ENCODE measurements at regions not wholly inside any gene's neighbourhood (a gene's known extent, or its start where the extent isn't known, plus 50 kb on each side); places are given as distances from the start of the nearest gene placed in this dataset.

DNA sequence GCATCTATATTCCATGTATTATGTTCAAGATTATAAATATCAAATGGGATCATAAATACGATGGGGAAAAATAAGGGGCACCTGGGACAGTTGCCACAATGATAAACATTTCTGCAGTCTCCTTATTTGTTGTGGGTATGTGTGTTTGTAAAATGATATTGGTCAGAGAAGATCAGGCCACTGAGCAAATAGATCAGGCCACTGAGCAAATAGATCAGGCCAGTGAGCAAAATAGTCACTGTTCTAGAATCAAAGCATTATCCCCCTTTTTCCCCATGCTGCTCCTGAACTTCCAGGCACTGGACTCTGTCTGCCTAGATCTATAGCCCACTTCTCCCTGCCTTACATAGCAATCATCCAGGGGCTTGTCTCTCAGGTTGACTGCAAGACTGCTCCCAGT is 599.8 kb upstream of the USP24 start:
- TF ChIP-seq, protein P1, sequence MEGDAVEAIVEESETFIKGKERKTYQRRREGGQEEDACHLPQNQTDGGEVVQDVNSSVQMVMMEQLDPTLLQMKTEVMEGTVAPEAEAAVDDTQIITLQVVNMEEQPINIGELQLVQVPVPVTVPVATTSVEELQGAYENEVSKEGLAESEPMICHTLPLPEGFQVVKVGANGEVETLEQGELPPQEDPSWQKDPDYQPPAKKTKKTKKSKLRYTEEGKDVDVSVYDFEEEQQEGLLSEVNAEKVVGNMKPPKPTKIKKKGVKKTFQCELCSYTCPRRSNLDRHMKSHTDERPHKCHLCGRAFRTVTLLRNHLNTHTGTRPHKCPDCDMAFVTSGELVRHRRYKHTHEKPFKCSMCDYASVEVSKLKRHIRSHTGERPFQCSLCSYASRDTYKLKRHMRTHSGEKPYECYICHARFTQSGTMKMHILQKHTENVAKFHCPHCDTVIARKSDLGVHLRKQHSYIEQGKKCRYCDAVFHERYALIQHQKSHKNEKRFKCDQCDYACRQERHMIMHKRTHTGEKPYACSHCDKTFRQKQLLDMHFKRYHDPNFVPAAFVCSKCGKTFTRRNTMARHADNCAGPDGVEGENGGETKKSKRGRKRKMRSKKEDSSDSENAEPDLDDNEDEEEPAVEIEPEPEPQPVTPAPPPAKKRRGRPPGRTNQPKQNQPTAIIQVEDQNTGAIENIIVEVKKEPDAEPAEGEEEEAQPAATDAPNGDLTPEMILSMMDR (IDR thresholded peaks at IDR 0.05) = no peak
- Mint-ChIP-seq H3K27ac (ENCODE audit: unreplicated experiment) (no peak overlapping the region), H3K27me3 (ENCODE audit: low read depth) (no peaks in the 10 kb centered on the region), H3K4me3 (ENCODE audit: unreplicated experiment) (no peak overlapping the region), H3K36me3 (ENCODE audit: low read depth) (no peaks in the 10 kb centered on the region), H3K9me3 (ENCODE audit: low read depth) (peaks cover 3% of the 10 kb centered on the region), H3K4me1 (ENCODE audit: low read depth) (peaks cover 15% of the 10 kb centered on the region)
- no peak for DNase-seq (ENCODE audit: low spot score)

DNA sequence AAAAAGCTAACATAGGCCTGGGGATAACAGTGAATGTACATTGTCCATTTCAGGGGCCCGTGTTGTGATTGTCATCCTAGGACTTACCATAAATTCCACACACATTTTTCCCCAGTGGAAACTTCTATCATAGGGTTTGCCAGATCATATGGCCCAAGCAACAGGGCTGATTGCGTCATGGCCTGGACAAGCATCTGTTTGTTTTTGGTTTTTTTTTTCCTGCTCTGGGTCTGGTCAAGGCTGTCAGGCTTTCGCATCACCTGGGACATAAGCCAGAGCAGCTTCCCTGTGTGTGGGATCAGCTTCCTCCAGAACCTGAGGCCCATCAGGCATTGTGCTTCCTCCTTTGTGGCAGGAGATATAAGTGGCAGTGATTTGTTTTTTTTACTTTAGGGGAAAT is 598.5 kb upstream of the USP24 start:
- Mint-ChIP-seq H3K36me3 (ENCODE audit: low read depth) (peaks cover 3% of the 10 kb centered on the region), H3K9me3 (ENCODE audit: low read depth) (peaks cover 13% of the 10 kb centered on the region), H3K4me1 (ENCODE audit: low read depth) (peaks cover 15% of the 10 kb centered on the region), H3K4me3 (ENCODE audit: unreplicated experiment) (no peak overlapping the region), H3K27me3 (ENCODE audit: low read depth) (no peaks in the 10 kb centered on the region), H3K27ac (ENCODE audit: unreplicated experiment) (no peak overlapping the region)
- TF ChIP-seq, protein P1 (IDR thresholded peaks at IDR 0.05) = no peak
- DNase-seq (ENCODE audit: low spot score) = no peak

DNA sequence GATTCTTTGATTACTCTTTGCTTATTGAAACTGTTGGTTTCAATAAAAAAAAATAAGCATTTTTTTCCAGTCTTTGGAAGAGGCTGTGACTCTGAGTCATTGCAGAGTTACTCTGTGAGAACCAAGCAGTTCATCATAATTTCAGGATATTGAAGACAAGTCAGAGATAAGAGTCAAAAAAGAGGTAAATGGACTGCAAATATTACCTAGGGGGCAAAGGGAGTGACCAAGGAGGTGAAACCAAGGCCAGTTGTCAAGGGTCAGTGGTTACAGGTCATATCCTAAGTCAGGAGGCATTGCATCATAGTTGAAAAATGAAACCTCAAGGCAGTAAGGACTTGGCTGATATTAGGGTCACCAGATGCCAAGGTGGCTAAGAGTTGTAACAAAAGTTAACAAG is 597.1 kb upstream of the USP24 start:
- no peak for DNase-seq (ENCODE audit: low spot score)
- peaks cover 9% of the 10 kb centered on the region for H3K36me3 Mint-ChIP-seq (ENCODE audit: low read depth)
- TF ChIP-seq, protein P1 (IDR thresholded peaks at IDR 0.05) = no peak

DNA sequence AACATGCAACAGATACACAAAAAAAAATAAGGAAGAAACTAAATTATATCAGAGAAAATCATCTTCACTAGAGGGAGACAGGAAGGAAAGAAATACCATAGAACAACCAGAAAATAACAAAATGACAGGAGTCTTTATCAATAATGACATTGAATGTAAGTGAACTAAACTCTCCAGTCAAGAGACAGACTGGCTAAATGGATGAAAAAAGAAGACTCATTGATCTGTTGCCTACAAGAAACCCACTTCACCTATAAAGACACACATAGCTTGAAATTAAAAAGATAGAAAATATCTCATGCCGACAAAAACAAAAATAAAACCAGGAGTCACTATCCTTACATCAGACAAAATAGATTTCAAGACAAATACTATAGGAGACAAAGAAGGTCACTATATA is 593.1 kb upstream of the USP24 start:
- TF ChIP-seq, protein P1 (IDR thresholded peaks at IDR 0.05) = no peak
- peaks cover 20% of the 10 kb centered on the region for H3K9me3 Mint-ChIP-seq (ENCODE audit: low read depth)
- no peak overlapping the region for H3K4me3 Mint-ChIP-seq (ENCODE audit: unreplicated experiment)
- peaks cover 4% of the 10 kb centered on the region for H3K4me1 Mint-ChIP-seq (ENCODE audit: low read depth)
- H3K27ac Mint-ChIP-seq (ENCODE audit: unreplicated experiment) = no peak overlapping the region
- no peaks in the 10 kb centered on the region for H3K27me3 Mint-ChIP-seq (ENCODE audit: low read depth)
- H3K36me3 Mint-ChIP-seq (ENCODE audit: low read depth) = peaks cover 13% of the 10 kb centered on the region
- no peak for DNase-seq (ENCODE audit: low spot score)

More for the DNA sequence above, 597.1 kb upstream of the USP24 start:
- no peak overlapping the region for H3K4me3 Mint-ChIP-seq (ENCODE audit: unreplicated experiment)
- H3K4me1 Mint-ChIP-seq (ENCODE audit: low read depth) = peaks cover 15% of the 10 kb centered on the region
- no peaks in the 10 kb centered on the region for H3K27me3 Mint-ChIP-seq (ENCODE audit: low read depth)
- H3K27ac Mint-ChIP-seq (ENCODE audit: unreplicated experiment) = no peak overlapping the region
- H3K9me3 Mint-ChIP-seq (ENCODE audit: low read depth) = peaks cover 20% of the 10 kb centered on the region

DNA sequence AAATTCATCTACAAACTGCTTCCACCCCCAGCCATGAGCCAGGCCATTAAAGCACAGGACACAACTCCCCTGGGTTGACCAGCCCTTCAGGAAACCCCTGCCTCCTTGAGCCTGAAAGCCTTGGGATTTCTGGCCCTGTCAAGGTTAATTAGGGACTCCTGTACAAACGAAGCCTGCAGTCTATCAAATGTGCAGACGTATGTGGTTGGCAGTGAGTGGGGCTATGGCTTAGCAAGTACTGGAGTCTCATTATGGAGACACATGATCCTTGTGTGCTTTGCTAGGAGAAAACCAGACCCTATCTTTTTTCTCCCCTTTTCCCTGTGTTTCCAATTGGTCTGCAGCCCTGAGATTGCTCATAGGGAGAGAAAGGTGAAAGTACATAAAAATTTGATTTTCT is 588.3 kb upstream of the USP24 start:
- H3K9me3 Mint-ChIP-seq (ENCODE audit: low read depth) = peaks cover 20% of the 10 kb centered on the region
- H3K4me1 Mint-ChIP-seq (ENCODE audit: low read depth) = no peaks in the 10 kb centered on the region
- H3K36me3 Mint-ChIP-seq (ENCODE audit: low read depth) = peaks cover 12% of the 10 kb centered on the region
- H3K27ac Mint-ChIP-seq (ENCODE audit: unreplicated experiment) = no peak overlapping the region
- no peak overlapping the region for H3K4me3 Mint-ChIP-seq (ENCODE audit: unreplicated experiment)
- no peak for DNase-seq (ENCODE audit: low spot score)
- no peaks in the 10 kb centered on the region for H3K27me3 Mint-ChIP-seq (ENCODE audit: low read depth)
- TF ChIP-seq, protein P1 (IDR thresholded peaks at IDR 0.05) = no peak

Measured in chondrocyte (in vitro differentiated cells).